CD4-positive, alpha-beta T cell (primary cell): ENCODE measurements at regions not wholly inside any gene's neighbourhood (a gene's known extent, or its start where the extent isn't known, plus 50 kb on each side); places are given as distances from the start of the nearest gene placed in this dataset.

Experiments
- ATAC-seq: fragments of 200-7000 bp; cut with Tn5 transposase; one replicate; pipeline ENCODE4 v1.10.0; 2022; ENCODE audit warnings: mild to moderate bottlenecking; ENCODE audit not compliant: poor library complexity
- CTCF ChIA-PET: fragments of 350-600 bp; sonication (Branson Sonifier 250); formaldehyde crosslinking; loops from one replicate; lab custom pipeline; 2021; ENCODE audit warnings: antibody characterized with exemption, inconsistent platforms; lab: Charles Lee
- POLR2A ChIA-PET: fragments of 350-600 bp; sonication (Branson Sonifier 250); formaldehyde crosslinking; loops from one replicate; lab custom pipeline; 2021; ENCODE audit warnings: antibody characterized with exemption, inconsistent platforms; lab: Charles Lee
- DNase-seq, 14 experiments: peaks; one replicate each; pipeline ENCODE4 v3.0.0-alpha.2; 2013 to 2020; ENCODE audit warnings: mixed read lengths in 2 of 14
- H3K27ac ChIP-seq, 2 donors: one replicate each; pipeline versions ENCODE4 v1.5.1 to v1.7.0; 2013; ENCODE audit warnings: low read length in 2 of 2, low read depth in 1 of 2, mild to moderate bottlenecking in 1 of 2
- H3K27me3 ChIP-seq, 2 experiments: 1 replicate in 1 of 2; 2 replicates in 1 of 2; pipeline versions ENCODE4 v1.6.1 to v1.7.0; 2013; ENCODE audit warnings: low read length in 2 of 2, control low read depth in 1 of 2, mild to moderate bottlenecking in 1 of 2, moderate library complexity in 1 of 2; ENCODE audit not compliant: insufficient read depth in 2 of 2, control insufficient read depth in 1 of 2
- H3K36me3 ChIP-seq: one replicate; pipeline ENCODE4 v1.6.1; 2013; ENCODE audit warnings: low read length, control low read depth; ENCODE audit not compliant: insufficient read depth
- H3K4me1 ChIP-seq: one replicate; pipeline ENCODE4 v1.6.1; 2013; ENCODE audit warnings: low read length, control low read depth; ENCODE audit not compliant: insufficient read depth
- H3K4me3 ChIP-seq: one replicate; pipeline ENCODE4 v1.5.1; 2013; ENCODE audit warnings: mild to moderate bottlenecking, low read length, moderate library complexity
- H3K9me3 ChIP-seq, 2 experiments: 1 replicate in 1 of 2; 2 replicates in 1 of 2; pipeline versions ENCODE4 v1.6.1 to v1.7.0; 2013; ENCODE audit warnings: low read length in 2 of 2, mild to moderate bottlenecking in 2 of 2, control low read depth in 1 of 2, moderate library complexity in 1 of 2; ENCODE audit not compliant: control insufficient read depth in 1 of 2, insufficient read depth in 1 of 2
- H3K27ac Mint-ChIP-seq: one replicate; pipeline ENCODE4 v1.8.0; 2020; ENCODE audit warnings: mixed read lengths
- H3K27me3 Mint-ChIP-seq: one replicate; pipeline ENCODE4 v1.8.0; 2021; ENCODE audit warnings: mixed read lengths
- H3K36me3 Mint-ChIP-seq: one replicate; pipeline ENCODE4 v1.8.0; 2021; ENCODE audit warnings: low read depth, mixed read lengths
- H3K4me1 Mint-ChIP-seq: one replicate; pipeline ENCODE4 v1.8.0; 2021; ENCODE audit warnings: low read depth, mixed read lengths
- H3K4me3 Mint-ChIP-seq: one replicate; pipeline ENCODE4 v1.8.0; 2020; ENCODE audit warnings: mild to moderate bottlenecking, mixed read lengths
- H3K9me3 Mint-ChIP-seq: one replicate; pipeline ENCODE4 v1.8.0; 2020; ENCODE audit warnings: mixed read lengths
- intact Hi-C, 2 experiments: fragments of 100-400 bp; cut with DNase I in 1 of 2; cut with micrococcal nuclease in 1 of 2; formaldehyde crosslinking; loops; one replicate each; pipeline versions ENCODE4 v1.15.1 to v1.9.0; 2023 to 2025; cut with DNase I, micrococcal nuclease
- TF ChIP-seq, protein P1 (sequence below): fragments of 200-600 bp; IDR thresholded peaks from one replicate; pipeline ENCODE4 v1.8.0; 2022; ENCODE audit warnings: antibody characterized with exemption, mild to moderate bottlenecking

DNA sequence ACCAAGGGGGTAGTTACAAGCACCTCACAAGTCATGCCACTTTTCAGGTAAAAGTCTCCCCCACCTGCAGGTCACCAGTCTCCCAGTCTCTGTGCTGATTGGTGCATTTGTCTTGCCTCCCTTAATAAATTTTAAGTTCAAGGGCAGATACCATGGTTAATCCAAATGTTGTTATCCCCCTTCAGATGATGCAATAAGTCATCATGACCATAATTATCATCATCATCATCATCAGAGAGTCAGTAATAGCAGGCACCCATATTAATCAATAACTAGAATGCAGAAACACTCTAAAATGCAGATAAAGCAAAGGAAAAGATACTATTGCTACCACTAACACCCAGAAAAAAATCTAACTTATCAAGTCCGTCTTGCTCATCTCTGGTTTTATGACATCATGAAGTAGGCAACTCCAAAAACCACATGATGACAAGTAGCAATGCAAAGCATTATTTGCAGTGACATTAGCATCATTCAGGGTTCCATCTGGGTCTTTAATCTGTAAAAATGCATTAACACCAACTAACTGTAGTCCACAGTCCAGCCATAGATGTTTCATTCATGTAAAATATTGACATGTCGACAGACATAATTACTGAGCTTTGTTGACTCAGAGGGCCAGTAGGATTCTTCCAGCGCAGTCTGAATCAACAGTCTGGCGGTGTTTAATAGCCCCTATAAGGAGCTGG lies 492.0 kb upstream of the RUNX1 start:
- Histone ChIP-seq H3K9me3 (peaks cover 0 to 3% of the 10 kb centered on the region in 2 experiments), H3K4me3 (no peak overlapping the region), H3K4me1 (no peaks in the 10 kb centered on the region), H3K36me3 (no peaks in the 10 kb centered on the region), H3K27me3 (no peaks in the 10 kb centered on the region), H3K27ac (no peak overlapping the region)
- Mint-ChIP-seq H3K9me3 (no peaks in the 10 kb centered on the region), H3K36me3 (no peaks in the 10 kb centered on the region), H3K27me3 (no peaks in the 10 kb centered on the region), H3K4me1 (peaks cover 7% of the 10 kb centered on the region), H3K4me3 (no peak overlapping the region), H3K27ac (no peak overlapping the region)
- no peak for DNase-seq
- no peak for ATAC-seq
- ChIA-PET CTCF (no interaction called here), POLR2A (no interaction called here)
- TF ChIP-seq, protein P1, sequence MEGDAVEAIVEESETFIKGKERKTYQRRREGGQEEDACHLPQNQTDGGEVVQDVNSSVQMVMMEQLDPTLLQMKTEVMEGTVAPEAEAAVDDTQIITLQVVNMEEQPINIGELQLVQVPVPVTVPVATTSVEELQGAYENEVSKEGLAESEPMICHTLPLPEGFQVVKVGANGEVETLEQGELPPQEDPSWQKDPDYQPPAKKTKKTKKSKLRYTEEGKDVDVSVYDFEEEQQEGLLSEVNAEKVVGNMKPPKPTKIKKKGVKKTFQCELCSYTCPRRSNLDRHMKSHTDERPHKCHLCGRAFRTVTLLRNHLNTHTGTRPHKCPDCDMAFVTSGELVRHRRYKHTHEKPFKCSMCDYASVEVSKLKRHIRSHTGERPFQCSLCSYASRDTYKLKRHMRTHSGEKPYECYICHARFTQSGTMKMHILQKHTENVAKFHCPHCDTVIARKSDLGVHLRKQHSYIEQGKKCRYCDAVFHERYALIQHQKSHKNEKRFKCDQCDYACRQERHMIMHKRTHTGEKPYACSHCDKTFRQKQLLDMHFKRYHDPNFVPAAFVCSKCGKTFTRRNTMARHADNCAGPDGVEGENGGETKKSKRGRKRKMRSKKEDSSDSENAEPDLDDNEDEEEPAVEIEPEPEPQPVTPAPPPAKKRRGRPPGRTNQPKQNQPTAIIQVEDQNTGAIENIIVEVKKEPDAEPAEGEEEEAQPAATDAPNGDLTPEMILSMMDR = no peak
- intact Hi-C loops = no loop called here

DNA sequence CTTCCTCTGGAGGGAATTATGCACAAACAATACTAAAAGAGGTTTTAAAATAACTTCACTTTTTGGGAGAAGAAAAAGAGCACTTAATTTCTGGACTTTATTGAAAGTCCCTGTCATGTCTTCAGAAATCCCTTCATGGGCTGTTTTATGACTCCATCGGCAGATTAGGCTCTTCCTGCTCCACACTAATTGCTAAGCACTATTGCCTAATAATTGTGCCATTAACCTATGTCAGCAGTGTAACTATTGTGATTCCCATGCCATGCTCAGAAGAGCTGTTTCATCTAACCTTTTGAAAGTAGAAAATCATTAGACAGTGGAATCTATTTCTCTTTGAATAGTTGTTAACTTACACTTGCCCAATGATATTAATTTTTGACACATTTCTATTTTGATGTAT lies 489.3 kb upstream of the RUNX1 start:
- H3K27ac Mint-ChIP-seq = no peak overlapping the region
- intact Hi-C loops = no loop called here
- ATAC-seq = no peak
- Histone ChIP-seq H3K27me3 (no peaks in the 10 kb centered on the region), H3K4me1 (no peaks in the 10 kb centered on the region), H3K27ac (no peak overlapping the region), H3K36me3 (no peaks in the 10 kb centered on the region), H3K9me3 (peaks cover 0 to 3% of the 10 kb centered on the region in 2 experiments), H3K4me3 (no peak overlapping the region)
- no peaks in the 10 kb centered on the region for H3K9me3 Mint-ChIP-seq
- H3K4me1 Mint-ChIP-seq = peaks cover under 1% of the 10 kb centered on the region
- H3K36me3 Mint-ChIP-seq = no peaks in the 10 kb centered on the region
- CTCF ChIA-PET = no interaction called here
- TF ChIP-seq, protein P1 = no peak
- H3K27me3 Mint-ChIP-seq = no peaks in the 10 kb centered on the region
- no peak overlapping the region for H3K4me3 Mint-ChIP-seq
- POLR2A ChIA-PET = no interaction called here
- DNase-seq = no peak

DNA sequence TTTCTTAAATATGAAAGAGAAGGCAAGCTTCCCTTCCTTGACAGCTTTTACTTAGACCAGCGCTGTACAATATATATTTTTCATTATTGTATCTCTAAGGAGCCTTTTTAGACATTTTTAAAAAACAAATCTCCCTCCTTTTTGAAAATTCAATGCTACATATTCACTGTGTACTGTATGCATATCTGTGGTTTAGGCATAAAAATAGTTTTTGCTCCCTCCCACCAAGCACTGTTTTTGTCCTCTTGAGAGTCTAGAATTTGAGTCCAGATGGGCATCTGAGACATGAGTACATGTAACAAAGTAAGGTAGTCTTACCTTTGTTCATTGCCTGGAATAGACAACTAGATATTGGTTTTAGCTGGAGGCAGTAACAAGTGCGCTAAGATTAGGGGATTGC lies 488.5 kb upstream of the RUNX1 start:
- DNase-seq (no peak), ATAC-seq (no peak)
- CTCF ChIA-PET = no interaction called here
- H3K4me3 Mint-ChIP-seq = no peak overlapping the region
- H3K36me3 ChIP-seq = no peaks in the 10 kb centered on the region
- no peaks in the 10 kb centered on the region for H3K36me3 Mint-ChIP-seq
- TF ChIP-seq, protein P1 = no peak
- H3K27me3 ChIP-seq = no peaks in the 10 kb centered on the region
- no peaks in the 10 kb centered on the region for H3K9me3 Mint-ChIP-seq
- H3K9me3 ChIP-seq = peaks cover 0 to 3% of the 10 kb centered on the region in 2 experiments
- no peaks in the 10 kb centered on the region for H3K4me1 Mint-ChIP-seq
- no peak overlapping the region for H3K27ac ChIP-seq
- H3K27me3 Mint-ChIP-seq = no peaks in the 10 kb centered on the region
- intact Hi-C loops = no loop called here
- POLR2A ChIA-PET = no interaction called here
- H3K27ac Mint-ChIP-seq = no peak overlapping the region
- H3K4me3 ChIP-seq = no peak overlapping the region
- no peaks in the 10 kb centered on the region for H3K4me1 ChIP-seq
